ENCODE measurements at regions not wholly inside any gene's neighbourhood (a gene's known extent, or its start where the extent isn't known, plus 50 kb on each side); places are given as distances from the start of the nearest gene placed in this dataset.
"Not testable (repeated sequence)": the region's sequence is repeated elsewhere in the genome, so short reads cannot be mapped to it uniquely, and the experiment has no call there.

- no peak for TF ChIP-seq CTCF (conservative IDR thresholded peaks at IDR 0.05; ENCODE audit: low read depth, low read length)
- no peak for DNase-seq (ENCODE audit: low read depth)
- H3K4me3 ChIP-seq (ENCODE audit: low read depth, low read length), result no peak overlapping the region
Measured at GRCh38 chr4:19024047-19024446, 1002.5 kb upstream of the LCORL start.

DNA sequence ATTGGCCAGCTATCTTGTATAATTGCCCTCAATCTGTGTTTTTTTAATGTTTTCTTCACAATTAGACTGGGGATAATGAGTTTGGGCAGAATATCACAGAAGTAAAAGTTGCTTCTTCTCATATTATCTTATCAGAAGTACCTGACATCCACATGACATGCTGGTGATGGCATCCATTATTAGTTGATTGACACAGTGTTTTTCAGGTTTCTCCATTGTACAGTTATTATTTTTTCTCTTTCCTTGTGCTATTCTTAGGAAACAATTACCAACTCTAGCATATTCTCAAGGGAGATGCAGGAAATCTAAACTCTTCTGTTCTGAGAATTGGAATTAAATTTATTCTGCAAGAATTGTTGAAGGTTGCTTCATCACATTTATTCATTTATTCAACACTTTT, 1000.1 kb upstream of the LCORL start:
- no peak for DNase-seq (ENCODE audit: low read depth)
- TF ChIP-seq CTCF (conservative IDR thresholded peaks at IDR 0.05; ENCODE audit: low read depth, low read length), result no peak
- H3K4me3 ChIP-seq (ENCODE audit: low read depth, low read length), result no peak overlapping the region

DNA sequence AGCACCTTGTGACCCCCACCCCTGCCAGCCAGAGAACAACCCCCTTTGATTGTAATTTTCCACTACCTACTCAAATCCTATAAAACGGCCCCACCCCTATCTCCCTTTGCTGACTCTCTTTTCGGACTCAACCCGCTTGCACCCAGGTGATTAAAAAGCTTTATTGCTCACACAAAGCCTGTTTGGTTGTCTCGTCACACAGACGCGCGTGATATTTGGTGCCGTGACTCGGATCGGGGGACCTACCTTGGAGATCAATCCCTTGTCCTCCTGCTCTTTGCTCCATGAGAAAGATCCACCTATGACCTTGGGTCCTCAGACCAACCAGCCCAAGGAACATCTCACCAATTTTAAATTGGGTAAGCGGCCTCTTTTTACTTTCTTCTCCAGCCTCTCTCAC, 995.0 kb upstream of the LCORL start:
- H3K4me3 ChIP-seq (ENCODE audit: low read depth, low read length); DNase-seq (ENCODE audit: low read depth): not testable (repeated sequence)

DNA sequence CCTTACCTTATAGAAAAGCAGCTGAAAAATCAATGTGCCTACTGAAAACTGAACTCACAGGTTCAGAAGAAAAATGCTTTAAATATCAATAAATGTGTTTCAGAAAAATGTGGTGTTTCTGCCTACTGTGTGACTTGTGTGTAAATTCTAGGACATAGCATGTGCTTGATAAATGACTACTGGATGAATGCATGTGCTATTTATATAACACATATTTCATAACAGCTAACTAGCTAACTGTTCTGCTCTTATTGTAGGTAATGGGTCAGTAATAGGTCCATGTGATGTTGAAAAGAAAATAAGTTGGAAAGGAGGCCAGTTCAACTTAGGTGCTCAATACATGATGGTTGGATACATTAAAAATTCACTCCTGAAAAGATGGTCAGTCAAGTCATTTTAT, 993.0 kb upstream of the LCORL start:
- DNase-seq (ENCODE audit: low read depth), result no peak
- TF ChIP-seq CTCF (conservative IDR thresholded peaks at IDR 0.05; ENCODE audit: low read depth, low read length), result no peak
- H3K4me3 ChIP-seq (ENCODE audit: low read depth, low read length), result no peak overlapping the region

- H3K4me3 ChIP-seq (ENCODE audit: low read depth, low read length), result no peak overlapping the region
- TF ChIP-seq CTCF (conservative IDR thresholded peaks at IDR 0.05; ENCODE audit: low read depth, low read length), result no peak
- no peak for DNase-seq (ENCODE audit: low read depth)
Measured at GRCh38 chr4:19010761-19011160, 989.2 kb upstream of the LCORL start.

- no peak overlapping the region for H3K4me3 ChIP-seq (ENCODE audit: low read depth, low read length)
- no peak for DNase-seq (ENCODE audit: low read depth)
- no peak for TF ChIP-seq CTCF (conservative IDR thresholded peaks at IDR 0.05; ENCODE audit: low read depth, low read length)
Measured at GRCh38 chr4:19009881-19010280, 988.3 kb upstream of the LCORL start.

- no peak for TF ChIP-seq CTCF (conservative IDR thresholded peaks at IDR 0.05; ENCODE audit: low read depth, low read length)
- H3K4me3 ChIP-seq (ENCODE audit: low read depth, low read length), result no peak overlapping the region
- DNase-seq (ENCODE audit: low read depth), result no peak
Measured at GRCh38 chr4:19005211-19005610, 983.7 kb upstream of the LCORL start.

DNA sequence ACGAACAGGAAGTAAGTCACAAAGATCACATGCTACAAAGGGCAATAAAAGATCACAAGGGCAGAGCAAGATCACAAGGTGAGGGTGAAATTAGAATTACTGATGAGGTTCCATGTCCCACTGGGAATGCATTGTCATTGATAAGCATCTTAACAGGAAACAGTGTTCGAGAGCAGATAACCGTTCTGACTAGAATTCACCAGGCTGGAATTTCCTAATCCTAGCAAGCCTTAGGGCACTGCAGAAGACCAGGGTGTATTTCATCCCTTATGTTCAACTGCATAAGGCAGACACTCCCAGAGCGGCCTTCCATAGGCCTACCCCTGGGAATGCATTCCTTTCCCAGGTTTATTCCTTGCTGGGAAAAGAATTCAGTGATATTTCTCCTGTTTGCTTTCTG, 980.6 kb upstream of the LCORL start:
- H3K4me3 ChIP-seq (ENCODE audit: low read depth, low read length), result no peak overlapping the region
- DNase-seq (ENCODE audit: low read depth), result no peak
- no peak for TF ChIP-seq CTCF (conservative IDR thresholded peaks at IDR 0.05; ENCODE audit: low read depth, low read length)
